ENCODE measurements at regions not wholly inside any gene's neighbourhood (a gene's known extent, or its start where the extent isn't known, plus 50 kb on each side); places are given as distances from the start of the nearest gene placed in this dataset.

DNA sequence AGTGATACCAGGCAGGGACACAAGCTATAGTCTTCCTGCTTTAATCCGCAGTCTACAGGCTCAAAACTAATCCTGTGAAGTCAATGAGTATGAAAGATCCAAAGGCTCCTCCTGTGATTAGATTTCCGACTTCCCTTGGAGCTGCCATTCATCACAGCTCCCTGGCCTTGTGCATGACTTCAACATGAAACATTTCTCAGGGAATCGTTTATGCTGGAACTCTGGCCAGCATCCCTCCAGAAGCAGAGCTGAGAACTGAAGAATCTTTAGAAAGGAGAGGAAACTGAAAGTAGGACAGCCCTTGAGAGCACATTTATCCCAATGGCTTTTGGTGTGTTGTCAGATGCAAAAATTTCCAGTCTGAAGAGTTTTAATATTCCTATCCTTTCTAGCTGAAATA is 84.3 kb upstream of the SESTD1 start:
- no peak overlapping the region for H3K9ac ChIP-seq
- no peaks in the 10 kb centered on the region for H3K79me2 ChIP-seq (ENCODE audit: low read depth)
- peak overlapping the region; percentile 49 for H3K27ac Mint-ChIP-seq
- no peaks in the 10 kb centered on the region for H3K36me3 ChIP-seq
- no peak overlapping the region for H3K4me3 ChIP-seq
- H3K36me3 Mint-ChIP-seq = peaks cover 1% of the 10 kb centered on the region
- no peaks in the 10 kb centered on the region for H3K9me3 ChIP-seq (ENCODE audit: low read depth)
- no peaks in the 10 kb centered on the region for H3K9me3 Mint-ChIP-seq
- H3K4me2 ChIP-seq = no peak overlapping the region
- no peaks in the 10 kb centered on the region for H3K27me3 ChIP-seq
- no peak for TF ChIP-seq EZH2 (IDR thresholded peaks at IDR 0.05)
- TF ChIP-seq, protein P1, sequence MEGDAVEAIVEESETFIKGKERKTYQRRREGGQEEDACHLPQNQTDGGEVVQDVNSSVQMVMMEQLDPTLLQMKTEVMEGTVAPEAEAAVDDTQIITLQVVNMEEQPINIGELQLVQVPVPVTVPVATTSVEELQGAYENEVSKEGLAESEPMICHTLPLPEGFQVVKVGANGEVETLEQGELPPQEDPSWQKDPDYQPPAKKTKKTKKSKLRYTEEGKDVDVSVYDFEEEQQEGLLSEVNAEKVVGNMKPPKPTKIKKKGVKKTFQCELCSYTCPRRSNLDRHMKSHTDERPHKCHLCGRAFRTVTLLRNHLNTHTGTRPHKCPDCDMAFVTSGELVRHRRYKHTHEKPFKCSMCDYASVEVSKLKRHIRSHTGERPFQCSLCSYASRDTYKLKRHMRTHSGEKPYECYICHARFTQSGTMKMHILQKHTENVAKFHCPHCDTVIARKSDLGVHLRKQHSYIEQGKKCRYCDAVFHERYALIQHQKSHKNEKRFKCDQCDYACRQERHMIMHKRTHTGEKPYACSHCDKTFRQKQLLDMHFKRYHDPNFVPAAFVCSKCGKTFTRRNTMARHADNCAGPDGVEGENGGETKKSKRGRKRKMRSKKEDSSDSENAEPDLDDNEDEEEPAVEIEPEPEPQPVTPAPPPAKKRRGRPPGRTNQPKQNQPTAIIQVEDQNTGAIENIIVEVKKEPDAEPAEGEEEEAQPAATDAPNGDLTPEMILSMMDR (IDR thresholded peaks at IDR 0.05) = no peak
- TF ChIP-seq EZH2phosphoT487 (IDR thresholded peaks at IDR 0.05) = no peak
- H3K4me1 ChIP-seq = peaks cover 6% of the 10 kb centered on the region
- H3K4me3 Mint-ChIP-seq = no peak overlapping the region
- no peak overlapping the region for H2AFZ ChIP-seq (replicated peaks)
- no peaks in the 10 kb centered on the region for H4K20me1 ChIP-seq (ENCODE audit: low read depth)
- peaks cover 3% of the 10 kb centered on the region for H3K27me3 Mint-ChIP-seq (ENCODE audit: insufficient read depth, low read depth)
- peak; percentile 3 for DNase-seq (ENCODE audit: low spot score)
- peaks cover 15% of the 10 kb centered on the region for H3K4me1 Mint-ChIP-seq
- no peak overlapping the region for H3K27ac ChIP-seq
- H3F3A ChIP-seq (ENCODE audit: low read depth) = no peaks in the 10 kb centered on the region

DNA sequence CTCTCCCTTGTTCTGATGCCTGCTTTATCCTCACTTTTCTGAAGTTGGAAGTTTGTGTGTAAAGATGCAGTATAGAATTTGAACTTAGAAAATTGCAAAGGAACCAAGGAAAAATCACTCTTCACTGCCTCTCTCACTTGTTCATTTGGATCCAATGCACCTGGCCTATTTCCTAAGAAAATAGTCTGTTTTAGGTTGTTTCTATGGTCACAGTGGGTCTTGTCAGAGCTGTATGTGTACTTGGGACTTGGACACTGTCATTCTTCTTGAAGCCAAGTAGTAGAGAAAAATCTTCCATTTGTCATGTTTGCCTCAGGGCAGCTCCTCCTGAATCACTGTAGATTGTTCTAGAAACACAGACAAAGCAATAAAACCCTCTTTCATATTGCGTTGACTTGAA is 80.3 kb upstream of the SESTD1 start:
- H4K20me1 ChIP-seq (ENCODE audit: low read depth) = no peaks in the 10 kb centered on the region
- Mint-ChIP-seq H3K4me1 (peaks cover 18% of the 10 kb centered on the region), H3K27me3 (ENCODE audit: insufficient read depth, low read depth) (peaks cover 3% of the 10 kb centered on the region), H3K36me3 (no peaks in the 10 kb centered on the region), H3K4me3 (no peak overlapping the region), H3K9me3 (no peaks in the 10 kb centered on the region), H3K27ac (no peak overlapping the region)
- H3K9ac ChIP-seq = no peak overlapping the region
- DNase-seq (ENCODE audit: low spot score) = no peak
- no peaks in the 10 kb centered on the region for H3K79me2 ChIP-seq (ENCODE audit: low read depth)
- no peak overlapping the region for H3K4me3 ChIP-seq
- no peaks in the 10 kb centered on the region for H3K36me3 ChIP-seq
- no peaks in the 10 kb centered on the region for H3F3A ChIP-seq (ENCODE audit: low read depth)
- no peaks in the 10 kb centered on the region for H3K27me3 ChIP-seq
- no peak overlapping the region for H3K27ac ChIP-seq
- TF ChIP-seq EZH2phosphoT487 (IDR thresholded peaks at IDR 0.05) = no peak
- TF ChIP-seq EZH2 (IDR thresholded peaks at IDR 0.05) = no peak
- TF ChIP-seq, protein P1 (IDR thresholded peaks at IDR 0.05) = no peak
- no peaks in the 10 kb centered on the region for H3K9me3 ChIP-seq (ENCODE audit: low read depth)
- peaks cover 15% of the 10 kb centered on the region for H3K4me1 ChIP-seq
- H3K4me2 ChIP-seq = no peak overlapping the region
- H2AFZ ChIP-seq (replicated peaks) = peak overlapping the region; percentile 75

DNA sequence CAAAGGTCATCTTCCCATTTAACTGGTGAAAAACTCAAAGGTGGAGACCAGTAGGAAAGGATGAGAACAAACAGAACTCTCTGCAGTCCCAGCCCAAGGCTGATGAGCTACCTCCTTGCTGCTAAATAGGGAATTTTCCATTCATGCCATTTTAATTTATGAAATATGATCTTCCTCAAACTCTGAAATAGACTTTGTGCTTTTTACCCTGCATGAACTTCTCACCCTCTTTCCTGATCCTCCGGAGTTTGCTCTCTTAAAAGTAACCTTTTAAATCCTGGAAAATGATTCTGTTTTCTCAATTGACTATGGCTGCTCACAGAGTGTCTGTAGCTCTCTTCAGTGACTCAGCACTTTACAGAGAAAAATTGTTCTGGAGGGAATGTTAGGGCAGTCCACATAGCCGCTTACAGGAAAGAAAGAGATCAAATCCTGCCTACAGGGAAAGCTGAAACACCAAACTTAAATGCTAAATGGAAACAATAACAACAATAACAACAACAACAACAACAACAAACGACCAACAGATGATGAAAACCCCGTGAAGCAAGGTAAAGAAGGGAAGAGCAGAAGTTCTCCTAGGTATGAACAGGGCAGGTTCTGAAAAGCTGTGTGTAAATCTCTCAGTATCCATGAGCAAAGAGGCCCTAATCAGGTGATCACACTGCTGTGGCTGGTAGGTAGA is 79.8 kb upstream of the SESTD1 start:
- no peak overlapping the region for H3K27ac ChIP-seq
- Mint-ChIP-seq H3K27me3 (ENCODE audit: insufficient read depth, low read depth) (peaks cover 3% of the 10 kb centered on the region), H3K9me3 (no peaks in the 10 kb centered on the region), H3K4me1 (peaks cover 18% of the 10 kb centered on the region), H3K4me3 (no peak overlapping the region), H3K27ac (no peak overlapping the region), H3K36me3 (no peaks in the 10 kb centered on the region)
- no peaks in the 10 kb centered on the region for H3F3A ChIP-seq (ENCODE audit: low read depth)
- H3K4me1 ChIP-seq = peaks cover 15% of the 10 kb centered on the region
- H3K4me2 ChIP-seq = no peak overlapping the region
- no peak for DNase-seq (ENCODE audit: low spot score)
- no peak overlapping the region for H3K4me3 ChIP-seq
- no peaks in the 10 kb centered on the region for H3K36me3 ChIP-seq
- H3K27me3 ChIP-seq = no peaks in the 10 kb centered on the region
- H3K79me2 ChIP-seq (ENCODE audit: low read depth) = no peaks in the 10 kb centered on the region
- H3K9me3 ChIP-seq (ENCODE audit: low read depth) = no peaks in the 10 kb centered on the region
- TF ChIP-seq EZH2 (IDR thresholded peaks at IDR 0.05) (no peak), EZH2phosphoT487 (IDR thresholded peaks at IDR 0.05) (no peak)
- TF ChIP-seq, protein P1 (IDR thresholded peaks at IDR 0.05) = no peak
- H4K20me1 ChIP-seq (ENCODE audit: low read depth) = no peaks in the 10 kb centered on the region
- no peak overlapping the region for H3K9ac ChIP-seq
- peak overlapping the region; percentile 75 for H2AFZ ChIP-seq (replicated peaks)

Measured in neural progenitor cell (in vitro differentiated cells).